Right atrium auricular region (tissue), 2 donors: ENCODE measurements at regions not wholly inside any gene's neighbourhood (a gene's known extent, or its start where the extent isn't known, plus 50 kb on each side); places are given as distances from the start of the nearest gene placed in this dataset.

Experiments used
- DNase-seq: peaks from one replicate; pipeline ENCODE4 v3.0.0-alpha.2; 2019; ENCODE audit warnings: low spot score
- H3K27ac ChIP-seq, 2 donors: fragments of 200-600 bp; sonication (generic); 1 replicate in 1 of 2; 2 replicates in 1 of 2; pipeline ENCODE4 v1.5.1; 2016 to 2019
- H3K27me3 ChIP-seq, 2 donors: fragments of 200-600 bp; sonication (generic); one replicate each; pipeline versions ENCODE4 v1.5.1 to v1.6.0; 2017 to 2019
- H3K36me3 ChIP-seq: fragments of 200-600 bp; sonication (generic); one replicate; pipeline ENCODE4 v1.5.1; 2016
- H3K4me1 ChIP-seq, 2 donors: fragments of 200-600 bp; sonication (generic); one replicate each; pipeline versions ENCODE4 v1.5.1 to v1.6.0; 2017 to 2019
- H3K4me3 ChIP-seq, 2 donors: fragments of 200-600 bp; sonication (generic); 1 replicate in 1 of 2; 2 replicates in 1 of 2; pipeline ENCODE4 v1.5.1; 2017 to 2019; ENCODE audit warnings: mild to moderate bottlenecking in 1 of 2, moderate library complexity in 1 of 2
- H3K9me3 ChIP-seq, 2 donors: fragments of 200-600 bp; sonication (generic); one replicate each; pipeline ENCODE4 v1.5.1; 2019
- TF ChIP-seq, protein P1 (sequence below), 2 donors: fragments of 200-600 bp; sonication (generic); IDR thresholded peaks; one replicate each; pipeline ENCODE4 v1.5.1; 2019; ENCODE audit warnings: antibody characterized with exemption in 2 of 2

DNA sequence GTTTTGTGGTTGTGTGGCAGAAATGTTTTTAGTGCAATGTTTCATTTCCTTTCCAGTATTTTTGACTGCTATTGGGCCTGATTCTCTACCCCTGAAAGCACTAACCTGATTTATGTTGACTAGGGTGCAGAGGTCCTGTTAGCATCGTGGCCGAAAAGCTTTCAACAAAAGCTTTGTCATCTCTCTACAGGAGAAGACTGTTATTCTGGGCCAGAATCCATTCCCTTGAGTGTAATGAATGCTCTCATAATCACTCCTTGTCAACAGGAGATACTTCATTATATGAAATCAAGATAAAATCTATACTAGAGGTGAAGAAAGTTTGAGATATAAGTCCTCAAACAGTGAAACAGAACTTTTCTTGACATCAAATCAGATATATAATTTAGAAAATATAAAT lies 195.5 kb downstream of the ZNF330 start:
- no peak for DNase-seq
- no peak overlapping the region for H3K27ac ChIP-seq
- H3K36me3 ChIP-seq, result no peaks in the 10 kb centered on the region
- no peaks in the 10 kb centered on the region for H3K27me3 ChIP-seq
- H3K4me3 ChIP-seq, result no peak overlapping the region
- TF ChIP-seq, protein P1, sequence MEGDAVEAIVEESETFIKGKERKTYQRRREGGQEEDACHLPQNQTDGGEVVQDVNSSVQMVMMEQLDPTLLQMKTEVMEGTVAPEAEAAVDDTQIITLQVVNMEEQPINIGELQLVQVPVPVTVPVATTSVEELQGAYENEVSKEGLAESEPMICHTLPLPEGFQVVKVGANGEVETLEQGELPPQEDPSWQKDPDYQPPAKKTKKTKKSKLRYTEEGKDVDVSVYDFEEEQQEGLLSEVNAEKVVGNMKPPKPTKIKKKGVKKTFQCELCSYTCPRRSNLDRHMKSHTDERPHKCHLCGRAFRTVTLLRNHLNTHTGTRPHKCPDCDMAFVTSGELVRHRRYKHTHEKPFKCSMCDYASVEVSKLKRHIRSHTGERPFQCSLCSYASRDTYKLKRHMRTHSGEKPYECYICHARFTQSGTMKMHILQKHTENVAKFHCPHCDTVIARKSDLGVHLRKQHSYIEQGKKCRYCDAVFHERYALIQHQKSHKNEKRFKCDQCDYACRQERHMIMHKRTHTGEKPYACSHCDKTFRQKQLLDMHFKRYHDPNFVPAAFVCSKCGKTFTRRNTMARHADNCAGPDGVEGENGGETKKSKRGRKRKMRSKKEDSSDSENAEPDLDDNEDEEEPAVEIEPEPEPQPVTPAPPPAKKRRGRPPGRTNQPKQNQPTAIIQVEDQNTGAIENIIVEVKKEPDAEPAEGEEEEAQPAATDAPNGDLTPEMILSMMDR (IDR thresholded peaks at IDR 0.05), result no peak
- H3K9me3 ChIP-seq, result no peaks in the 10 kb centered on the region
- no peaks in the 10 kb centered on the region for H3K4me1 ChIP-seq

- TF ChIP-seq, protein P1 (IDR thresholded peaks at IDR 0.05), result no peak
- Histone ChIP-seq H3K36me3 (no peaks in the 10 kb centered on the region), H3K4me1 (no peaks in the 10 kb centered on the region), H3K4me3 (no peak overlapping the region), H3K27ac (no peak overlapping the region), H3K27me3 (no peaks in the 10 kb centered on the region), H3K9me3 (no peaks in the 10 kb centered on the region)
- no peak for DNase-seq
Measured at GRCh38 chr4:141416677-141417363, 196.1 kb downstream of the ZNF330 start.

- TF ChIP-seq, protein P1 (IDR thresholded peaks at IDR 0.05), result no peak
- no peak overlapping the region for H3K4me3 ChIP-seq
- H3K4me1 ChIP-seq, result no peaks in the 10 kb centered on the region
- DNase-seq, result no peak
- peaks cover 0 to 6% of the 10 kb centered on the region in 2 donors for H3K9me3 ChIP-seq
- no peaks in the 10 kb centered on the region for H3K36me3 ChIP-seq
- no peak overlapping the region for H3K27ac ChIP-seq
- H3K27me3 ChIP-seq, result no peaks in the 10 kb centered on the region
Measured at GRCh38 chr4:141417387-141417786, 196.7 kb downstream of the ZNF330 start.

GRCh38 chr4:141425124-141425523 lies 204.4 kb downstream of the ZNF330 start:
- Histone ChIP-seq H3K4me3 (no peak overlapping the region), H3K27ac (no peak overlapping the region), H3K9me3 (peaks cover 0 to 7% of the 10 kb centered on the region in 2 donors), H3K27me3 (no peaks in the 10 kb centered on the region), H3K4me1 (no peaks in the 10 kb centered on the region), H3K36me3 (no peaks in the 10 kb centered on the region)
- TF ChIP-seq, protein P1 (IDR thresholded peaks at IDR 0.05), result no peak
- no peak for DNase-seq

DNA sequence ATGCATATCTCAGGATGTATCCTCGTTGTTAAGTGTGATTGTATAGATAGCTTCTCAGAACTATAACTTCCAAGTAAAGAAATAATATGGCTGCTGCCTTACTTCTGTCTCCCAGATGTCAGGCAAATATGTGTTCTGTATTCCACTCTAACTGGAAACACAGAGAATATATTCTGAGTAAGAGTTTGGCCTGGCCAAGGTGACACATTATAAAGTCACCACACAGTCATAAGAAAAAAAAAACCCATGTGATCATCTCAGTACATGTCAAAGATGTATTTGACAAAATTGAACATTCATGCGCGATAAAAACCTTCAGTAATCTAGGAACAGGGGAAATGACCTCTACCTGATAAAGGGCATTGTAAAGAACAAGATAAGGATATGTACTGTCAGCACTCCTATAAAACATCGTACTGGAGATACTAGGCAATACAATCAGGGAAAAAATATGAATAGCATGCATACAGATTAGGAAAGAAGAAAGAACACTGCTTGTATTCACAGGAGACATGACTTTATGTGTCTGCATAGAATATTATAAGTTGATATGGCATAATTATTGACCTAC lies 207.1 kb downstream of the ZNF330 start:
- no peaks in the 10 kb centered on the region for H3K9me3 ChIP-seq
- TF ChIP-seq, protein P1 (IDR thresholded peaks at IDR 0.05), result no peak
- H3K27me3 ChIP-seq, result no peaks in the 10 kb centered on the region
- no peak overlapping the region for H3K27ac ChIP-seq
- DNase-seq, result no peak
- H3K4me3 ChIP-seq, result no peak overlapping the region
- no peaks in the 10 kb centered on the region for H3K4me1 ChIP-seq
- no peaks in the 10 kb centered on the region for H3K36me3 ChIP-seq

DNA sequence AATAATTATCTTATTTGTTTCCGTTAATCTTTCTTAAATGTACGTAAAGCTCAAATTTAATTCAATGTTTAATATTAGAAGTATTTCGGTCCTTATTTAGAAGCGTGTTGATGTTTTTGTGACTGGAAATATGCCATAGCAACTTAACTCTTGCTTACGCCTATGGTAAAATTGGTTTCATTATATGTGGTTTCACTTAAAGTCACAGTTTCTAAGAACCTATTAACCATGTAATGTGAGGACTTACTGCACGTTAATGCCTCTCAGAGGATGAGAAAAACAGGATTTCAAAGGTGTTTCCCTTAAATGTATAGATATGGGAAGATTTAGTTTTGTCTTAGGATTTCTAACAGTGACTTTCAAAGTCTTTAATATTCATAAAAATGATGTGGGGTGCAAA lies 206.4 kb upstream of the IL15 start:
- H3K36me3 ChIP-seq, result no peaks in the 10 kb centered on the region
- TF ChIP-seq, protein P1 (IDR thresholded peaks at IDR 0.05), result no peak
- no peak overlapping the region for H3K27ac ChIP-seq
- no peak for DNase-seq
- H3K27me3 ChIP-seq, result no peaks in the 10 kb centered on the region
- H3K4me1 ChIP-seq, result no peaks in the 10 kb centered on the region
- H3K4me3 ChIP-seq, result no peak overlapping the region
- no peaks in the 10 kb centered on the region for H3K9me3 ChIP-seq
